ENCODE measurements at regions not wholly inside any gene's neighbourhood (a gene's known extent, or its start where the extent isn't known, plus 50 kb on each side); places are given as distances from the start of the nearest gene placed in this dataset.

GRCh38 chr2:163248376-163249253, 410.0 kb upstream of the KCNH7 start:
- DNase-seq: no peak
- no peaks in the 10 kb centered on the region for H3K4me1 ChIP-seq (ENCODE audit: low read depth)
- H3K9me3 ChIP-seq: no peaks in the 10 kb centered on the region
- no peak for TF ChIP-seq CTCF (IDR thresholded peaks at IDR 0.05)
- intact Hi-C loops (cut with DNase I, micrococcal nuclease): no loop called here
- H3K36me3 ChIP-seq (ENCODE audit: low read depth): no peaks in the 10 kb centered on the region
- ATAC-seq: no peak
- H3K4me3 ChIP-seq: no peak overlapping the region

- H3K4me1 ChIP-seq (ENCODE audit: low read depth): no peaks in the 10 kb centered on the region
- no peaks in the 10 kb centered on the region for H3K9me3 ChIP-seq
- TF ChIP-seq CTCF (IDR thresholded peaks at IDR 0.05): no peak
- no peaks in the 10 kb centered on the region for H3K36me3 ChIP-seq (ENCODE audit: low read depth)
- intact Hi-C loops (cut with DNase I, micrococcal nuclease): no loop called here
- H3K4me3 ChIP-seq: no peak overlapping the region
- ATAC-seq (no peak), DNase-seq (no peak)
Measured at GRCh38 chr2:163247847-163248220, 409.3 kb upstream of the KCNH7 start.

GRCh38 chr2:163247156-163247846, 408.7 kb upstream of the KCNH7 start:
- TF ChIP-seq CTCF (IDR thresholded peaks at IDR 0.05): no peak
- ATAC-seq (no peak), DNase-seq (no peak)
- Histone ChIP-seq H3K36me3 (ENCODE audit: low read depth) (no peaks in the 10 kb centered on the region), H3K4me3 (no peak overlapping the region), H3K9me3 (no peaks in the 10 kb centered on the region), H3K4me1 (ENCODE audit: low read depth) (no peaks in the 10 kb centered on the region)
- intact Hi-C loops (cut with DNase I, micrococcal nuclease): no loop called here

- Histone ChIP-seq H3K4me1 (ENCODE audit: low read depth) (no peaks in the 10 kb centered on the region), H3K4me3 (no peak overlapping the region), H3K9me3 (no peaks in the 10 kb centered on the region), H3K36me3 (ENCODE audit: low read depth) (no peaks in the 10 kb centered on the region)
- DNase-seq (no peak), ATAC-seq (no peak)
- TF ChIP-seq CTCF (IDR thresholded peaks at IDR 0.05): no peak
- intact Hi-C loops (cut with DNase I, micrococcal nuclease): no loop called here
Measured at GRCh38 chr2:163246135-163246534, 407.6 kb upstream of the KCNH7 start.

GRCh38 chr2:163236553-163236952, 398.0 kb upstream of the KCNH7 start:
- TF ChIP-seq CTCF (IDR thresholded peaks at IDR 0.05): no peak
- Histone ChIP-seq H3K4me1 (ENCODE audit: low read depth) (no peaks in the 10 kb centered on the region), H3K9me3 (peaks cover 8% of the 10 kb centered on the region), H3K36me3 (ENCODE audit: low read depth) (no peaks in the 10 kb centered on the region), H3K4me3 (no peak overlapping the region)
- DNase-seq (no peak), ATAC-seq (no peak)
- intact Hi-C loops (cut with DNase I, micrococcal nuclease): no loop called here

Measured in mucosa of descending colon (tissue), 3 donors.